GM20000 (cell line): ENCODE measurements at regions not wholly inside any gene's neighbourhood (a gene's known extent, or its start where the extent isn't known, plus 50 kb on each side); places are given as distances from the start of the nearest gene placed in this dataset.

Source experiments
- DNase-seq: peaks from one replicate; pipeline ENCODE4 v3.0.0; 2012; ENCODE audit warnings: low spot score
- CTCF ChIP-seq: IDR thresholded peaks from 2 replicates; pipeline ENCODE4 v1.5.1; 2012; ENCODE audit warnings: mild to moderate bottlenecking, control low read depth; ENCODE audit errors: extremely low read depth, missing control alignments

- no peak for DNase-seq
- TF ChIP-seq CTCF: no peak
Observed at GRCh38 chr17:12605222-12605621, 60.5 kb upstream of the MYOCD start.

- TF ChIP-seq CTCF: no peak
- no peak for DNase-seq
Observed at GRCh38 chr17:12613566-12613965, 52.1 kb upstream of the MYOCD start.
